ENCODE measurements at regions not wholly inside any gene's neighbourhood (a gene's known extent, or its start where the extent isn't known, plus 50 kb on each side); places are given as distances from the start of the nearest gene placed in this dataset.

DNA sequence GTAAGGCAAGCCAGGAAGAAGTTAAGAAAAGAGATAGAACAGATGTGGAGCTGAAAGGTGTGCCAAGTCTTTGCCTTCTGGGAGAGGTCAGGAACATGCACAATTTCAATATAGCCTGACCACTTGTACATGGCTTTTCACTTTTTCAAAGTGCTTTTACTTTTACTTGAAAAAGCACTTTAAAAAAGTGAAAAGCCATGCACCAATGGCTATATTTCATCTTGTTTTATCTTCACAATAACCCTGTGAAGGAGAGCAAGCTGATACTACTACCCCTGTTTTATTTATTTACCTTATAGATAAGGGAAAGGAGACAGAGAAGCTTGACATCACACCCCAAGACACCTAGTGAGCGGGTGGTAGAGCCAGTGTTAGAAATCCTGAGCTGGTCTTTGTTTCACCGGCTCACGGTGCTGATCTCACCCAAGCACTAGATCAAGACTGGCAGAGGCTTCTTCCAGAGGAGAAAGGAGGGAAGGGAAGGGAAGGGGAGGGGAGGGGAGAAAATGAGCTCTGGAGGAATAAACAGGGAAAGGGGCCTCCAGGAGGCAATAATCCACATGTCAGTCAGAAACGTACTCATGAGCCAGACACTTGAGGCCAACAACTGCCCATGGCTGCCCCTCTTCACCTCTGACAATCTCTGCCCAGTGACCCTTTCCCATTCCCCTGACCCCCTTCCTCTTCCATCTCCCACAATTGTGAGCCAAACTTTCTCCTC, 455.4 kb downstream of the FOXO1 start:
- DNase-seq (no peak), ATAC-seq (no peak)
- Mint-ChIP-seq H3K4me1 (ENCODE audit: low read depth) (peaks cover 32% of the 10 kb centered on the region), H3K36me3 (ENCODE audit: low read depth) (peaks cover 12% of the 10 kb centered on the region), H3K9me3 (ENCODE audit: insufficient read depth) (peaks cover 5% of the 10 kb centered on the region), H3K27me3 (ENCODE audit: low read depth) (no peaks in the 10 kb centered on the region), H3K27ac (no peak overlapping the region), H3K4me3 (no peak overlapping the region)
- ChIA-PET CTCF (interaction anchor here (3.3 kb wide), 1 partner anchor 142 kb away, joined by 12 read pairs; no protein-coding TSS in a partner anchor), POLR2A (interaction anchor here (1.0 kb wide), 1 partner anchor 23 kb away, joined by 3 read pairs; no protein-coding TSS in a partner anchor)

DNA sequence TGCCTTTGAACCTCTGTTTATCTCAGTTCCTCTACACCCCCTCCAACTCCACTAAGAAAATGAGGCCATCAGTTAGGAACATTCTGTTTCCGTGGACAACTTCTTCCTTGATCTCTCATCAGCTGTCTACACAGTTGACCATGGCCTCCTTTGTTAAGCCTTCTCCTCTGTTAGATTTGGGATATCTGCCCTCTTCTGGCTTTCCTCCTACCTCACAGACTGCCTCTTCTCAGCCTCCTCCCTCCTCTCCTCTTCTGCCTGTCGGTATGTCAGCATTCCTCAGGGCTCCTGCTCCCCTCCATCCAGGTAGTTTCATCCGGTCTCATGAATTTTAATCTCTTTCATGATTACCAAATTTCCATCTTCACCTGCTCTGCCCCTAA, 454.9 kb downstream of the FOXO1 start:
- POLR2A ChIA-PET: interaction anchor here (1.0 kb wide), 1 partner anchor 24 kb away, joined by 3 read pairs; no protein-coding TSS in a partner anchor
- Mint-ChIP-seq H3K36me3 (ENCODE audit: low read depth) (peaks cover 8% of the 10 kb centered on the region), H3K27me3 (ENCODE audit: low read depth) (no peaks in the 10 kb centered on the region), H3K4me3 (no peak overlapping the region), H3K4me1 (ENCODE audit: low read depth) (peaks cover 26% of the 10 kb centered on the region), H3K9me3 (ENCODE audit: insufficient read depth) (peaks cover 5% of the 10 kb centered on the region), H3K27ac (no peak overlapping the region)
- CTCF ChIA-PET: interaction anchor here (3.3 kb wide), 1 partner anchor 142 kb away, joined by 12 read pairs; no protein-coding TSS in a partner anchor
- no peak for DNase-seq
- no peak for ATAC-seq

DNA sequence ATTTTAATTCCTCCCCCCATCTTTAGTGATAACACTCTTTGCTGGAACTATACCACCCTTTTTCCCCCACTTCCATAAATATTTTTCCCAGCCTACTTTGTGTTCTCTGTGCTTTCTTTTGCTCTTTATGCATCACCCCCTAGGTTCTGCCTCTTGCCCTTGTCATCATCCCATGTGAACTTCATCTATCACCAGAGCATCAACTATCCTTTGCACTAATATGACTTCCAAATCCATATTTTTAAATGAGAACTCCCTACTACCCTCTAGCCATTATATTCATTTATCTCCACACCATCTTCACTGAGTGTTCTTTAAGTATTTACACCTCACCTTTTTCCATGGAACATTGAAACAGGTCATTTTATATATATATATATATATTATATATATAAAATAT, 452.7 kb downstream of the FOXO1 start:
- DNase-seq (no peak), ATAC-seq (peak; percentile 26)
- no peak overlapping the region for H3K27ac Mint-ChIP-seq
- H3K36me3 Mint-ChIP-seq (ENCODE audit: low read depth): peaks cover 5% of the 10 kb centered on the region
- no peak overlapping the region for H3K4me3 Mint-ChIP-seq
- H3K9me3 Mint-ChIP-seq (ENCODE audit: insufficient read depth): peaks cover 8% of the 10 kb centered on the region
- H3K4me1 Mint-ChIP-seq (ENCODE audit: low read depth): peaks cover 14% of the 10 kb centered on the region
- H3K27me3 Mint-ChIP-seq (ENCODE audit: low read depth): no peaks in the 10 kb centered on the region
- ChIA-PET CTCF (interaction anchor here (2.1 kb wide), 1 partner anchor 23 kb away, joined by 9 read pairs; no protein-coding TSS in a partner anchor), POLR2A (no interaction called here)

DNA sequence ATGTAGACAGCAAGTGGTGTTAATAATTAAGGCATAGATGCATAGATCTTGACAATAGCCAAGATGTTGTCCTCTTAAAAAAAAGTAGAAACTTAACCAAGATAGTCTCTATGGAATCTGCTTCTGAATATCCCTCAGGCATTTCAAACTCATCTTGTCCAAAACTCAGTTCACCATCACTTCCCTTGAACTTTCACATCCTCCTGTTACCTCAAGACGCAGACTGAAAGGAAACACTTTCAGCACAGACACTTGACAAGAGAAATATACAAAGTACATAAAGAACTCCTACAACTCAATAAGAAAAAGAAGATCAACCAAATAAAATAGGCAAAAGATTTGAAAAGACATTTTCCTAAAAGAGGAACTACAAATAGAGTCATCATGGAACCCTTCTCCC, 451.1 kb downstream of the FOXO1 start:
- ChIA-PET POLR2A (interaction anchor here (1.0 kb wide), 1 partner anchor 173 kb away, joined by 4 read pairs; no protein-coding TSS in a partner anchor), CTCF (interaction anchor here (1.4 kb wide), 1 partner anchor 92 kb away, joined by 3 read pairs; no protein-coding TSS in a partner anchor)
- DNase-seq: no peak
- no peak overlapping the region for H3K27ac Mint-ChIP-seq
- no peak for ATAC-seq
- peaks cover 18% of the 10 kb centered on the region for H3K4me1 Mint-ChIP-seq (ENCODE audit: low read depth)
- H3K36me3 Mint-ChIP-seq (ENCODE audit: low read depth): peaks cover 5% of the 10 kb centered on the region
- H3K27me3 Mint-ChIP-seq (ENCODE audit: low read depth): no peaks in the 10 kb centered on the region
- no peak overlapping the region for H3K4me3 Mint-ChIP-seq
- H3K9me3 Mint-ChIP-seq (ENCODE audit: insufficient read depth): peaks cover 8% of the 10 kb centered on the region

DNA sequence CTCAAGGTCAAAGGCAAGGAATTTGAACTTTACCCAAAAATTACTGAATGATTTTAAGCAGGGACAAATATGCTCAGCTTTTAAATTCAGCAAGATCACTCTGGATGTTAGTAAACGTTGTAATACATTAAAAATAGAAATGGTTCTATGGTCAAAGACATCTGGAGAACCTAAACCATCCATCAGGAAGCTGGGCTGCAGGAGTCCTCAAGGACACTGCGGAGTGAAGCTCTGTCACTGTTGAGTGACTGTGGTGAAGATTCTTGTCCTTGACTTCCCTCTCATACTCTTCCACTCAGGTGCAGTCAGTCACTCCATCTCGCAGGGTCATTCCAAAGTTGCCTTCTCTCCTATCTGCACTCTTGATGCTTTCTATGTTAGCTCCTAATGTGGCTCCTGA, 450.7 kb downstream of the FOXO1 start:
- POLR2A ChIA-PET: no interaction called here

DNA sequence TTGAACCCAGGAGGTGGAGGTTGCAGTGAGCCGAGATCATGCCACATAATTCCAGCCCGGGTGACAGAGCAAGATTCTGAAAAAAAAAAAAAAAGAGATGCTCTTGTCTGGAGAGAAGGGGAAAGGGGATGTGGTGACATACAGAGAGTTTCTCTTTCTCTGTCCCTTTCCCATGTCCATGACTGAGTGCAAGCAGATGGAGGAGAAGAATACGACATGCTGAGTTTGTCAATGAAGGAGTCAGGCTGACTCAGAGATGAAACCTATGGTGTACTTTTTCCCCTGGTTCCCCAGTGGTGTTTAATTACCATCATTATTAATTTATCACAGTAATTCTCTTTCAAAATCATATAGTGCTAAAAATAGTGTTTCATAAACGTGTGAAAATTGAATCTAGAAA, 448.8 kb downstream of the FOXO1 start:
- DNase-seq (no peak), ATAC-seq (no peak)
- H3K4me3 Mint-ChIP-seq: no peak overlapping the region
- H3K9me3 Mint-ChIP-seq (ENCODE audit: insufficient read depth): peaks cover 8% of the 10 kb centered on the region
- CTCF ChIA-PET: interaction anchor here (1.6 kb wide), 1 partner anchor 148 kb away, joined by 5 read pairs; no protein-coding TSS in a partner anchor
- no peaks in the 10 kb centered on the region for H3K27me3 Mint-ChIP-seq (ENCODE audit: low read depth)
- H3K4me1 Mint-ChIP-seq (ENCODE audit: low read depth): peaks cover 36% of the 10 kb centered on the region
- POLR2A ChIA-PET: no interaction called here
- peaks cover 5% of the 10 kb centered on the region for H3K36me3 Mint-ChIP-seq (ENCODE audit: low read depth)
- no peak overlapping the region for H3K27ac Mint-ChIP-seq

More for the DNA sequence above, 450.7 kb downstream of the FOXO1 start:
- ATAC-seq (no peak), DNase-seq (no peak)
- peaks cover 23% of the 10 kb centered on the region for H3K4me1 Mint-ChIP-seq (ENCODE audit: low read depth)
- H3K27me3 Mint-ChIP-seq (ENCODE audit: low read depth): no peaks in the 10 kb centered on the region
- H3K27ac Mint-ChIP-seq: no peak overlapping the region
- H3K9me3 Mint-ChIP-seq (ENCODE audit: insufficient read depth): peaks cover 8% of the 10 kb centered on the region
- H3K36me3 Mint-ChIP-seq (ENCODE audit: low read depth): peaks cover 5% of the 10 kb centered on the region
- no peak overlapping the region for H3K4me3 Mint-ChIP-seq
- CTCF ChIA-PET: interaction anchor here (1.1 to 1.4 kb wide), 2 partner anchors 12 to 92 kb away, joined by 3 read pairs; no protein-coding TSS in a partner anchor

DNA sequence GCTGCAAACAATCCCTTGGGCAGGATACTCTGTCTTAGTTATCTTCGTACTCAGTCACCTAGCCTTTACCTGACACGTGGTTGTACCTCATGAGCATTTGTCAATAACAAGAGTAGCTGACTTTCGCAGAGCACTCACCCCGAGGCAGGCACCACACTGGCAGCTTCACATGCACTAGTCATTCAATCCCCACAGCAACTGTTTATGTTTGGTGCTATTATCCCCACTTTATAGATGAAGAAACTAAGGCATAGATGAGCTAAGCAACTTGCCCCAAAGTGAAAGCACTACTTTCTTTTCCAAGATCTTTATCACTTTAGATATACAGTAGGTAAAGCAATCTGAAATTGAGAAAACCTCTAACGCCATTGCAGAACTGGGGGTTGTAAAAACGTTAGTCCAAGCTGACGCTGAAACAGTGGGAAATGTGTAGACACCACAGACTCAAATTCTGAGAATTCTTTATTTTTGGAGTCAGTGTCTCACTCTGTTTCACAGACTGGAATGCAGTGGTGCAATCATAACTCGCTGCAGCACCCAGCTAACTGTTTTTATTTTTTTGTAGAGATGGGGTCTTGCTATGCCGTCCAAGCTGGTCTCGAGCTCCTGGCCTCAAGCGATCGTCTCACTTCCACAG, 446.0 kb downstream of the FOXO1 start:
- Mint-ChIP-seq H3K9me3 (ENCODE audit: insufficient read depth) (peaks cover 8% of the 10 kb centered on the region), H3K4me1 (ENCODE audit: low read depth) (peaks cover 37% of the 10 kb centered on the region), H3K27ac (peak overlapping the region; percentile 75), H3K36me3 (ENCODE audit: low read depth) (peaks cover 5% of the 10 kb centered on the region), H3K27me3 (ENCODE audit: low read depth) (peaks cover 2% of the 10 kb centered on the region), H3K4me3 (no peak overlapping the region)
- CTCF ChIA-PET: interaction anchor here (1.0 kb wide), 1 partner anchor 31 kb away, joined by 4 read pairs; no protein-coding TSS in a partner anchor
- DNase-seq (no peak), ATAC-seq (no peak)
- POLR2A ChIA-PET: interaction anchor here (1.3 kb wide), 1 partner anchor 33 kb away, joined by 3 read pairs; no protein-coding TSS in a partner anchor

DNA sequence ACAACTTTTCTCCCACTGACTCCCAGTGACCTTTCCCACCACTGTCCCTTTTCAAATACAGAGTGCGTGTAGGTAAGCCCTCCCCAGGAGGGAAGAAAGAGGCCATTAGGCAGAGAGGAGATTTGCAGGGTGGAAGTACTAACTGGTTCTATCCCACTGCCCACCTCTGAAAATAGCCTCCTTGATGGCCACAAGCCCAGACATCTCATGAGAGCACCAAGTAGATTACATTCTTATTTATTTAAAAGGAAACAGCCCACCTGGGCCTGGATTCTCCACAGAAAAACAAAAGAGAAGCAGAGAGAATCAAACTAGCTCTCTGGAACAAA, 445.3 kb downstream of the FOXO1 start:
- Mint-ChIP-seq H3K36me3 (ENCODE audit: low read depth) (peaks cover 5% of the 10 kb centered on the region), H3K27me3 (ENCODE audit: low read depth) (peaks cover 2% of the 10 kb centered on the region), H3K27ac (peak overlapping the region; percentile 75), H3K4me3 (no peak overlapping the region), H3K9me3 (ENCODE audit: insufficient read depth) (peaks cover 8% of the 10 kb centered on the region), H3K4me1 (ENCODE audit: low read depth) (peaks cover 35% of the 10 kb centered on the region)
- ChIA-PET POLR2A (interaction anchor here (1.3 kb wide), 1 partner anchor 34 kb away, joined by 3 read pairs; no protein-coding TSS in a partner anchor), CTCF (interaction anchor here (0.9 to 1.1 kb wide), 4 partner anchors 31 to 416 kb away, joined by 3 read pairs; no protein-coding TSS in a partner anchor)
- ATAC-seq: no peak
- no peak for DNase-seq

DNA sequence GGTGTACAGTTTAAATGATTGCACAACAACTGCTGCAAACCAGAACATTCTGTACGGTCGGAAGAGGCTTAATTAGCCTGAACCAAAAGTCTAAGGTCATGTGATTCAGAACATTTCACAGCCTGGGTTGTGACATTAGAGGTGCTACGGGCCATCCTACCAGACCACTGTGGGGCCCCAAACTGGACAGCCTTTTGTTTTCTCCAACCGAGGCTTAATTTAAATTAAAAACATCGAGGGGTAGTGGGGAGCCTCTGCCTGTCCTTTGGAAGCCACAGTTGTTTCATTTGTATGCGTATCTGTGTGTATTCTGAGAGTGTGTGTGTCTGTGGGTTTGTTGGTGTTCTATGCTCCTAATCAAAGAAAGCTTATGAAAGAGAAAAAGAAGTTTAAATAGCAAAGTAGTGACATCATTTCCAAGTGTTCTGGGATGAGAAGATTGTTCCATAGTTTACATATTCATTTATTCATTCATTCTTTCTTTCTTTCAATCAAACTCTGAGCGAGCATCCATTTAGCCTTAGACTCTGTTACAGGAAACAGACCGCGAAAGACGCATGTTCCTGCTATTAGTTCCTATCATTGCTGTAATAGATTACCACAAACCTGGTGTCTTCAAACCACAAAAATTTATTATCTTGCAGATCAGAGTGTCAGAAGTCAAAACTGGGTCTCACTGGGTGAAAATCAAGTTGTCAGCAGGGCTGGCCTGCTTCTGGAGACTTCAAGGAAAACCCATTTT, 444.8 kb downstream of the FOXO1 start:
- H3K9me3 Mint-ChIP-seq (ENCODE audit: insufficient read depth): peaks cover 8% of the 10 kb centered on the region
- DNase-seq (no peak), ATAC-seq (peak; percentile 67)
- CTCF ChIA-PET: interaction anchor here (0.9 to 1.1 kb wide), 4 partner anchors 31 to 416 kb away, joined by 3 read pairs; no protein-coding TSS in a partner anchor
- H3K4me3 Mint-ChIP-seq: peak overlapping the region; percentile 2
- peak overlapping the region; percentile 75 for H3K27ac Mint-ChIP-seq
- peaks cover 2% of the 10 kb centered on the region for H3K27me3 Mint-ChIP-seq (ENCODE audit: low read depth)
- POLR2A ChIA-PET: no interaction called here
- H3K36me3 Mint-ChIP-seq (ENCODE audit: low read depth): peaks cover 5% of the 10 kb centered on the region
- peaks cover 35% of the 10 kb centered on the region for H3K4me1 Mint-ChIP-seq (ENCODE audit: low read depth)

DNA sequence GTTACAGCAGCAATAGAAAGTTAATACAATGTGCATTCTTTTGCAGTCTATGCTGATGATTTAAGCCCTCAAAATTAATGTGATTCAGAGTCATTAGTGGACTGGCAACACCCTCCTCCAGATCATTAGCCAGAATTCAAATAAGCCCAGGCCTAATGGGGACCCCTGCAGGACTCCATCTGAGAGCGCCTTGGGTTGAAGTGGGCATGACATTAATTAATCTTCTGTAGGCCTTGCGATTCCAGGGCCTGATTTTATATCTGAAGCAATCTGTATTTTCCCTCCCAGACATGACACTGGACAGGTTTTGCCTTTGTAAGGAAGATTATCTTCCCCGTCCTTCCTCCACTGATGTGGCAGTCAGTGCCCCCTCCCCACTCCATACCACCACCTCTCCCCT, 442.9 kb downstream of the FOXO1 start:
- Mint-ChIP-seq H3K4me1 (ENCODE audit: low read depth) (peaks cover 33% of the 10 kb centered on the region), H3K27me3 (ENCODE audit: low read depth) (peaks cover 2% of the 10 kb centered on the region), H3K9me3 (ENCODE audit: insufficient read depth) (no peaks in the 10 kb centered on the region), H3K36me3 (ENCODE audit: low read depth) (no peaks in the 10 kb centered on the region), H3K4me3 (no peak overlapping the region), H3K27ac (no peak overlapping the region)
- CTCF ChIA-PET: no interaction called here
- ATAC-seq (no peak), DNase-seq (no peak)
- POLR2A ChIA-PET: no interaction called here

DNA sequence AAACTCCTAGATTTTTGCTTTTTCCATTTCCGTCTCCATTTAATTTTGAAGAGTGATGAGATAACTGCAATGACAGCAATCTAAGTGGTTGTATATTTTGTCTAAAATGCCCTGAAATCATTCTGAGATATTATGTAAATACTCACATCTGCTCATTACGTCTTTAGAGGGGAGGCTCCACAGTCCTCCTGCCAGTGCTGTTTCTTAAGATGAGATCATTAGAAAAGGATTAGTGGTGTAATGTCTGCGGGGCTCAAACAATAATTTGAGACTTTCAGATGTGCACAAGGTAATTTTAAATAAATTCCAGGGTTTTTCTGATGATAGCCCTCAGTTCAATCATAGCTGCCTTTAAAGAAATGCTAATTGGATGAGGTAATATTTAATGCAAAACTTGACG, 437.9 kb downstream of the FOXO1 start:
- ATAC-seq (no peak), DNase-seq (no peak)
- H3K27me3 Mint-ChIP-seq (ENCODE audit: low read depth): peaks cover 2% of the 10 kb centered on the region
- no peaks in the 10 kb centered on the region for H3K9me3 Mint-ChIP-seq (ENCODE audit: insufficient read depth)
- ChIA-PET POLR2A (interaction anchor here (0.7 kb wide), 1 partner anchor 435 kb away, joined by 3 read pairs; no protein-coding TSS in a partner anchor), CTCF (interaction anchor here (1.3 kb wide), 1 partner anchor 12 kb away, joined by 3 read pairs; no protein-coding TSS in a partner anchor)
- no peak overlapping the region for H3K27ac Mint-ChIP-seq
- H3K36me3 Mint-ChIP-seq (ENCODE audit: low read depth): no peaks in the 10 kb centered on the region
- H3K4me3 Mint-ChIP-seq: no peak overlapping the region
- peaks cover 14% of the 10 kb centered on the region for H3K4me1 Mint-ChIP-seq (ENCODE audit: low read depth)
